ENCODE measurements at regions not wholly inside any gene's neighbourhood (a gene's known extent, or its start where the extent isn't known, plus 50 kb on each side); places are given as distances from the start of the nearest gene placed in this dataset.

DNA sequence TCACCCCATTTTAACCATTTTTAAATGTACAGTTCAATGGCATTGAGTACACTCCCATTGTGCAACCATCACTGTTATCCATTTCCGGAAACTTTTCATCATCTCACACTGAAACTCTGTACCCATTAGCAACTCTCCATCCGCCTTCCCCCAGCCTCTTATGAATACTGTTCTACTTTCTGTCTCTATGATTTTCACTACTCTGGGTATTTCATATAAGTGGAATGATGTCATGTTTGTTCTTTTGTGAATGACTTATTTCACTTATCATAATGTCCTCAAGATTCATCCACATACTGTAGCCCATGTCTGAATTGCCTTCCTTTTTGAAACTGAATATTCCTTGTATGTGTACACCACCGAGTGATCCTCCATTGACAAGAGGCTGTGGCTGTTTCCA lies 92.9 kb upstream of the TOX2 start:
- ATAC-seq (ENCODE audit: low FRiP score) (no peak), DNase-seq (no peak)
- no peaks in the 10 kb centered on the region for H3K27me3 ChIP-seq (ENCODE audit: control insufficient read depth in 1 of 2, insufficient read depth in 2 of 2, low read length in 1 of 2)
- H3K27ac ChIP-seq (ENCODE audit: low read depth in 1 of 2, low read length in 2 of 2), result no peak overlapping the region
- no peaks in the 10 kb centered on the region for H3K4me1 ChIP-seq (ENCODE audit: control insufficient read depth in 1 of 2, insufficient read depth in 2 of 2, low read length in 2 of 2)
- H3K4me3 ChIP-seq (ENCODE audit: low read length in 2 of 2), result no peak overlapping the region
- no peaks in the 10 kb centered on the region for H3K9me3 ChIP-seq (ENCODE audit: control insufficient read depth, low read length)
- whole genome bisulfite sequencing, 2 donors, result 84 to 91% methylated on average over 3 of the region's 3 CpGs
- intact Hi-C loops (cut with DNase I), result no loop called here
- H3K36me3 ChIP-seq (ENCODE audit: control insufficient read depth in 1 of 2, insufficient read depth in 2 of 2, low read length in 1 of 2), result no peaks in the 10 kb centered on the region

DNA sequence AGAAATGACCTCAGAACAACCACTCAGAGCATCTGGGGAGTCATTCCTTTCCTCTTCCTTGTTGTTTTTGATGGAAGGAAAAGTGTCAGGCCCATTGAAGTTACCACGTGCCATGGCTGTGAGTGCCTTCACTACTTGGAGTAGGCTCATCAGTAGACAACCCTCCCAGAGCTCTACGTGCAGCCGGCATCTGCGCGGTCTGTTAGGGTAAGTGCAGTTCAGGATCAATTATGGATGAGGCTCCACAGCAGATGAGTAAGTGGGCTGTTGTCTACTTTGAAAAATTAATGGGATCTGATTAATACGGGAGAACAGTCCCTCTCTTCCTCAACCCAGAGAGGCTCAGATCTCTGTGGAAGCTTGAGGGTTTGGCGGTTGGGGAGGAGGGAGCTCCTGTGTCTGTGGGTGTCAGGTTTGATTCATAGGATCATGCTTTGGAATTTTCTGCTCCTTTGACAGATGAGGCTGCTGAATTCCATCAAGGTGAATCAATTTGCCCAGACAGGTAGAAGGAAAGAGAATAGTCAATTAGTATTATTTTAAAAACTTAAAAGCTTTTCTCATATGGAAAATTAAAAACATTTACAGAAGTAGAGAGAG lies 93.8 kb upstream of the TOX2 start:
- 88% methylated on average over 7 of the region's 7 CpGs for WGBS, 2 donors
- H3K4me3 ChIP-seq (ENCODE audit: low read length in 2 of 2), result no peak overlapping the region
- intact Hi-C loops (cut with DNase I), result no loop called here
- H3K4me1 ChIP-seq (ENCODE audit: control insufficient read depth in 1 of 2, insufficient read depth in 2 of 2, low read length in 2 of 2), result no peaks in the 10 kb centered on the region
- H3K27me3 ChIP-seq (ENCODE audit: control insufficient read depth in 1 of 2, insufficient read depth in 2 of 2, low read length in 1 of 2), result no peaks in the 10 kb centered on the region
- no peaks in the 10 kb centered on the region for H3K36me3 ChIP-seq (ENCODE audit: control insufficient read depth in 1 of 2, insufficient read depth in 2 of 2, low read length in 1 of 2)
- H3K27ac ChIP-seq (ENCODE audit: low read depth in 1 of 2, low read length in 2 of 2), result no peak overlapping the region
- no peaks in the 10 kb centered on the region for H3K9me3 ChIP-seq (ENCODE audit: control insufficient read depth, low read length)
- no peak for ATAC-seq (ENCODE audit: low FRiP score)
- no peak for DNase-seq

GRCh38 chr20:43812216-43812615 lies 85.4 kb upstream of the GTSF1L start:
- Histone ChIP-seq H3K4me1 (ENCODE audit: control insufficient read depth in 1 of 2, insufficient read depth in 2 of 2, low read length in 2 of 2) (no peaks in the 10 kb centered on the region), H3K4me3 (ENCODE audit: low read length in 2 of 2) (no peak overlapping the region), H3K27me3 (ENCODE audit: control insufficient read depth in 1 of 2, insufficient read depth in 2 of 2, low read length in 1 of 2) (no peaks in the 10 kb centered on the region), H3K27ac (ENCODE audit: low read depth in 1 of 2, low read length in 2 of 2) (no peak overlapping the region), H3K36me3 (ENCODE audit: control insufficient read depth in 1 of 2, insufficient read depth in 2 of 2, low read length in 1 of 2) (no peaks in the 10 kb centered on the region), H3K9me3 (ENCODE audit: control insufficient read depth, low read length) (peaks cover 2% of the 10 kb centered on the region)
- DNase-seq (no peak), ATAC-seq (ENCODE audit: low FRiP score) (no peak)
- intact Hi-C loops (cut with DNase I), result no loop called here

DNA sequence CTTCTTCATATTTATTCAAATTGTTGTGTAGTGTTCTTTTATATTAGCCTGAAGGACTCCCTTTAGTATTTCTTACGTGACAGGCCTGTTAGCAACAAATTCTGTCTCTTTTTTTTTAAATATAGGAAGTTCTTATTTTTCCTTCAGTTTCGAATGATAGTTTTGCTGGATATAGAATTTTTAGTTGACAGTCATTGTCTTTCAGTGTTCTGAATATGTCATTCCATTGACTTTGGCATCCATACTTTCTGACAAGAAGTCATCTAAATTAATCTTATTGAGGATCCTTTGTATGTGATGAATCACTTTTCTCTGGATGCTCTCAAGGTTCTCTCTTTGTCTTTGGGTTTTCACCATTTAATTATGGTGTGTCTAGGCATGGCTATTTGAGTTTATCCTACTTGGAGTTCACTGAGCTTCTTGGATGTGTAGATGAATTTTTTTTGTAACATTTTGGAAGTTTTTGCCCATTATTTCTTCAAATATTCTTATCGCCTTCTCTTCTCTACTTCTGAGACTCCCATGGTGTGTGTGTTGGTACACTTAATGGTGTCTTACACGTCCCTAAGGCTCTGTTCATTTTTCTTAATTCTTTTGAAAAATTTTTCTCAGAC lies 82.5 kb upstream of the GTSF1L start:
- H3K9me3 ChIP-seq (ENCODE audit: control insufficient read depth, low read length), result peaks cover 2% of the 10 kb centered on the region

DNA sequence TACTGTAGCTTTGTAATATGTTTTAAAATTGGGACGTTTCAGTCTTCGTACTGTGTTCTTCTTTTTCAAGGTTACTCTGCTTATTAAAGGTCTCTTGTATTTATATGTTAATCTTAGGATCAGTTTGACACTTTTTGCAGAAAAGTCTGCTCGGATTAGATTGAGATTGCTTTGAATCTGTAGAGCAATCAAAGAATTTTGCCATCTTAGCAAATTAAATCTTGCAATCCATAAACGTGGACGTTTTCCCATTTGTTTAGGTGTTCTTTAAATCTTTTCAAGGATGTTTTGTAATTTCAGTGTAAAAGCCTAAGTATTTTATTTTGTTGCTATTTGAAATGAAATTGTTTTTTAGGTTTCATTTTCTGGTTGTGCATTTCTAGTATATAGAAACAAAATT lies 78.0 kb upstream of the GTSF1L start:
- no peak overlapping the region for H3K4me3 ChIP-seq (ENCODE audit: low read length in 2 of 2)
- intact Hi-C loops (cut with DNase I), result no loop called here
- no peak for ATAC-seq (ENCODE audit: low FRiP score)
- H3K27ac ChIP-seq (ENCODE audit: low read depth in 1 of 2, low read length in 2 of 2), result no peak overlapping the region
- no peak for DNase-seq
- no peaks in the 10 kb centered on the region for H3K27me3 ChIP-seq (ENCODE audit: control insufficient read depth in 1 of 2, insufficient read depth in 2 of 2, low read length in 1 of 2)
- 57 to 62% methylated on average over 5 of the region's 5 CpGs for WGBS, 2 donors
- H3K9me3 ChIP-seq (ENCODE audit: control insufficient read depth, low read length), result peaks cover 4% of the 10 kb centered on the region
- H3K36me3 ChIP-seq (ENCODE audit: control insufficient read depth in 1 of 2, insufficient read depth in 2 of 2, low read length in 1 of 2), result no peaks in the 10 kb centered on the region
- H3K4me1 ChIP-seq (ENCODE audit: control insufficient read depth in 1 of 2, insufficient read depth in 2 of 2, low read length in 2 of 2), result no peaks in the 10 kb centered on the region

More for the DNA sequence above, 82.5 kb upstream of the GTSF1L start:
- Histone ChIP-seq H3K27ac (ENCODE audit: low read depth in 1 of 2, low read length in 2 of 2) (no peak overlapping the region), H3K4me3 (ENCODE audit: low read length in 2 of 2) (no peak overlapping the region), H3K4me1 (ENCODE audit: control insufficient read depth in 1 of 2, insufficient read depth in 2 of 2, low read length in 2 of 2) (no peaks in the 10 kb centered on the region), H3K36me3 (ENCODE audit: control insufficient read depth in 1 of 2, insufficient read depth in 2 of 2, low read length in 1 of 2) (no peaks in the 10 kb centered on the region), H3K27me3 (ENCODE audit: control insufficient read depth in 1 of 2, insufficient read depth in 2 of 2, low read length in 1 of 2) (no peaks in the 10 kb centered on the region)
- intact Hi-C loops (cut with DNase I), result no loop called here
- 78 to 79% methylated on average over 4 of the region's 4 CpGs for WGBS, 2 donors
- no peak for DNase-seq
- ATAC-seq (ENCODE audit: low FRiP score), result no peak

DNA sequence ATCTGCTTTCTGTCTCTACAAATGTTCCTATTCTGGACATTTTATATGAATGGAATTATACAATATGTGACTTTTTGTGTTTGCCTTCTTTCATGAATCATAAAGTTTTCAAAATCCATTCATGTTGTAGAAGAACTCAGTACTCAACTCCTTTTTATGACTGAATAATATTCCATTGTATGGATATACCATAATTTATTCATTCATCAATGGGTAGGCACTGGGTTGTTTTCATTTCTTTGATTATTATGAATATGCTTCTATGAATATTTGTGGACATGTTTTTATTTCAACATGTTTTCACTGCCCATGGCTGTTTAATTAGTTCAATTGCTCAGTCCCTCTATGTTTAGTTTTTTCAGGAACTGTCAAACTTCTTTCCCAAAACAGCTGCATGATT lies 76.5 kb upstream of the GTSF1L start:
- no peak for ATAC-seq (ENCODE audit: low FRiP score)

DNA sequence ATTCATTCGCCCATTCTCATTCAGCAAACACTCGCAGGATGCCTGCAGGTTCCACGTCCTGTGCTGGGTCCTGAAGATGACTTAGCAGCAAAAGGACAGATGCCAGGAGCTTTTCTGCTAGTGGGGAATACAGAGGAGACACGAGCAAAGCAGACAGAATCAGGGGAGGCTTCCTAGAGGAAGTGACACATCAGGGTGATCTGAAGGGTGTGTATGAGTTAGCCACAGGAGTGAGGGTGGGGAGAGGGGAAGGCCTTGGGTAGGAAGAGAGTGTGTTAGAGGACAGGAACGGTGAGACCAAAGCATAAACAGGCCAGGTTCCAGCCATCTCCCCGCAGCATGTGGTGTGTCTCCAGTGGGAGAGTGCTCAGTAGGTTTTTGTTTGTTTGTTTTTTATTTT lies 73.4 kb upstream of the GTSF1L start:
- Histone ChIP-seq H3K27ac (ENCODE audit: low read depth in 1 of 2, low read length in 2 of 2) (no peak overlapping the region), H3K4me1 (ENCODE audit: control insufficient read depth in 1 of 2, insufficient read depth in 2 of 2, low read length in 2 of 2) (no peaks in the 10 kb centered on the region), H3K27me3 (ENCODE audit: control insufficient read depth in 1 of 2, insufficient read depth in 2 of 2, low read length in 1 of 2) (no peaks in the 10 kb centered on the region), H3K4me3 (ENCODE audit: low read length in 2 of 2) (no peak overlapping the region), H3K9me3 (ENCODE audit: control insufficient read depth, low read length) (peaks cover 4% of the 10 kb centered on the region), H3K36me3 (ENCODE audit: control insufficient read depth in 1 of 2, insufficient read depth in 2 of 2, low read length in 1 of 2) (no peaks in the 10 kb centered on the region)
- no peak for DNase-seq
- no peak for ATAC-seq (ENCODE audit: low FRiP score)
- intact Hi-C loops (cut with DNase I), result no loop called here
- 81 to 90% methylated on average over 6 of the region's 6 CpGs for WGBS, 2 donors

More for the DNA sequence above, 76.5 kb upstream of the GTSF1L start:
- Histone ChIP-seq H3K27ac (ENCODE audit: low read depth in 1 of 2, low read length in 2 of 2) (no peak overlapping the region), H3K4me1 (ENCODE audit: control insufficient read depth in 1 of 2, insufficient read depth in 2 of 2, low read length in 2 of 2) (no peaks in the 10 kb centered on the region), H3K9me3 (ENCODE audit: control insufficient read depth, low read length) (peaks cover 4% of the 10 kb centered on the region), H3K36me3 (ENCODE audit: control insufficient read depth in 1 of 2, insufficient read depth in 2 of 2, low read length in 1 of 2) (no peaks in the 10 kb centered on the region), H3K4me3 (ENCODE audit: low read length in 2 of 2) (no peak overlapping the region), H3K27me3 (ENCODE audit: control insufficient read depth in 1 of 2, insufficient read depth in 2 of 2, low read length in 1 of 2) (no peaks in the 10 kb centered on the region)
- intact Hi-C loops (cut with DNase I), result no loop called here
- no peak for DNase-seq

DNA sequence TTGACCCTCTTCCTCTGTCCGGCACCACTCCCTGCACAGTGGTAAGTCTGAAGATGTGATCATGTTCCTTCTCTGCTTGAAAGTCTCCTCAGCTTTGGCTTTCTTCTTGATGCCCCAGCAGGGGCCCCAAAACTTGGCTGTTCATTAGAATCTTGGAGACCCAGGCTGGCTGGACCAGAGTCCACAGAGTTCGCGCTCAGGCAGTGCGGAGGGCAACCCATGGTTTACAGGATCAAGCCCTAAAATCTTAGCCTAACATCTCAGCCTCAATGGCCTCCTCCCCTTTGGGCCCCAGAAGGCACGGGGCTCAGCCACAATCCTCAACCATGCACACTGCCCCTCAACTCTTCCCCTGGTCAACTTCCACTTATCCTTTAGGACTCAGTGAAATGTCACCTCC lies 72.9 kb upstream of the GTSF1L start:
- no peak for ATAC-seq (ENCODE audit: low FRiP score)

GRCh38 chr20:43799150-43799711 lies 72.4 kb upstream of the GTSF1L start:
- no peak for ATAC-seq (ENCODE audit: low FRiP score)
- DNase-seq, result no peak
- Histone ChIP-seq H3K4me3 (ENCODE audit: low read length in 2 of 2) (no peak overlapping the region), H3K4me1 (ENCODE audit: control insufficient read depth in 1 of 2, insufficient read depth in 2 of 2, low read length in 2 of 2) (peaks cover 0 to 3% of the 10 kb centered on the region in 2 donors), H3K27ac (ENCODE audit: low read depth in 1 of 2, low read length in 2 of 2) (no peak overlapping the region), H3K9me3 (ENCODE audit: control insufficient read depth, low read length) (peaks cover 4% of the 10 kb centered on the region), H3K36me3 (ENCODE audit: control insufficient read depth in 1 of 2, insufficient read depth in 2 of 2, low read length in 1 of 2) (no peaks in the 10 kb centered on the region), H3K27me3 (ENCODE audit: control insufficient read depth in 1 of 2, insufficient read depth in 2 of 2, low read length in 1 of 2) (no peaks in the 10 kb centered on the region)
- WGBS, 2 donors, result 30 to 37% methylated on average over 11 of the region's 11 CpGs
- intact Hi-C loops (cut with DNase I), result no loop called here

More for the DNA sequence above, 72.9 kb upstream of the GTSF1L start:
- H3K36me3 ChIP-seq (ENCODE audit: control insufficient read depth in 1 of 2, insufficient read depth in 2 of 2, low read length in 1 of 2), result no peaks in the 10 kb centered on the region
- H3K4me1 ChIP-seq (ENCODE audit: control insufficient read depth in 1 of 2, insufficient read depth in 2 of 2, low read length in 2 of 2), result no peaks in the 10 kb centered on the region
- DNase-seq, result no peak
- peaks cover 4% of the 10 kb centered on the region for H3K9me3 ChIP-seq (ENCODE audit: control insufficient read depth, low read length)
- H3K4me3 ChIP-seq (ENCODE audit: low read length in 2 of 2), result no peak overlapping the region
- no peak overlapping the region for H3K27ac ChIP-seq (ENCODE audit: low read depth in 1 of 2, low read length in 2 of 2)
- H3K27me3 ChIP-seq (ENCODE audit: control insufficient read depth in 1 of 2, insufficient read depth in 2 of 2, low read length in 1 of 2), result no peaks in the 10 kb centered on the region
- WGBS, 2 donors, result 89 to 90% methylated on average over 5 of the region's 5 CpGs
- intact Hi-C loops (cut with DNase I), result no loop called here
